Type B pancreatic cell (in vitro differentiated cells): ENCODE measurements at regions not wholly inside any gene's neighbourhood (a gene's known extent, or its start where the extent isn't known, plus 50 kb on each side); places are given as distances from the start of the nearest gene placed in this dataset.
"Not testable (repeated sequence)": the region's sequence is repeated elsewhere in the genome, so short reads cannot be mapped to it uniquely, and the experiment has no call there.

Source experiments
- DNase-seq: peaks from one replicate; pipeline ENCODE4 v3.0.0; 2021; ENCODE audit warnings: mixed read lengths; ENCODE audit not compliant: unreplicated experiment; ENCODE audit errors: extremely low spot score
- H3K27ac Mint-ChIP-seq: 2 replicates; pipeline ENCODE4 v1.8.0; 2021; ENCODE audit warnings: mild to moderate bottlenecking, mixed read lengths
- H3K27me3 Mint-ChIP-seq: 2 replicates; pipeline ENCODE4 v1.8.0; 2021; ENCODE audit warnings: mixed read lengths
- H3K36me3 Mint-ChIP-seq: 2 replicates; pipeline ENCODE4 v1.8.0; 2021; ENCODE audit warnings: mixed read lengths
- H3K4me1 Mint-ChIP-seq: one replicate; pipeline ENCODE4 v1.8.0; 2021; ENCODE audit warnings: mixed read lengths; ENCODE audit not compliant: unreplicated experiment
- H3K4me3 Mint-ChIP-seq: 2 replicates; pipeline ENCODE4 v1.8.0; 2021; ENCODE audit warnings: mild to moderate bottlenecking, mixed read lengths
- H3K9me3 Mint-ChIP-seq: 2 replicates; pipeline ENCODE4 v1.8.0; 2021; ENCODE audit warnings: mixed read lengths
- TF ChIP-seq, protein P1 (sequence below): fragments of 200-600 bp; sonication (generic); conservative IDR thresholded peaks from 2 replicates; pipeline ENCODE4 v1.5.0; 2021; ENCODE audit warnings: antibody characterized with exemption, mild to moderate bottlenecking

DNA sequence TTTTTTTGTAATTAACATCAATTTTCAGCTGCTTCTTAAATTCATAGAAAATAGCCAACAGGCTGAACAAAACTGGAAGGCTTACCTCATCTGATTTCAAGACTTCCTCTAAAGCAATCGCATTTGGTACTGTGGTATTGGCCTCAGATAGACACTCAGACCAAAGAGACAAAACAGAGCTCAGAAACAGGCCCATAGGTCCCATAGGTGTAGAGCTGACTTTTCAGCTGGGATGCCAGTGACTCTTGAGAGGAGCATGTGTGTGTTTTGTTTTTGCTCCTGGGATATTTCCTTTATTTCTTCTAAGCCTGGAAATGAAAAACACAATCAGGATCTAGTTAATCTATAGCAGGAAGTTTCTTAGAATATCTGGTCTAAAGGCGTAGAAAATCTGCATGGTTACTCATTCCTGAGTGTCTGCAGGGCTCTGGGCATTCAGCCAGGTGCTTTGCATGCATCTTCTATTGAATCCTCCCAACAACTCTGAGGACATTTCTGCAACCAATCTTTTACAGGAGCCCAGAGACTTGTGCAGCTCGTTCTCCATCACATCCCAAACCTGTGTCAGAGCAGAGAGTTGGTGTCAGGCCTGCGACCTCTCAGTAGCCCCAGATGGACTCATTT, 190.8 kb downstream of the RTP5 start:
- no peaks in the 10 kb centered on the region for H3K36me3 Mint-ChIP-seq
- no peak for DNase-seq

DNA sequence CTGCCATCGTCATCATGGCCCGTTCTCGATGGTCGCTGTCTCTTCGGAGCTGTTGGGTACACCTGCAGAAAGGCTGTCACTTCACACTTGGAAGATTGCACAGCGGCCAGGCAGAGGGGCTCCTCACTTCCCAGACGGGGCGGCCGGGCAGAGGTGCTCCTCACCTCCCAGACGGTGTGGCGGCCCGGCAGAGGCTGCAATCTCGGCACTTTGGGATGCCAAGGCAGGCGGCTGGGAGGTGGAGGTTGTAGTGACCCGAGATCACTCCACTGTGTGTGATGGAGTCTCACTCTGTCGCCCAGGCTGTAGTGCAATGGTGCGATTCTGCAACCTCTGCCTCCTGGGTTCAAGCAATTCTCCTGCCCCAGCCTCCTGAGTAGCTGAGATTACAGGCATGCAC, 192.4 kb downstream of the RTP5 start:
- peaks cover 49% of the 10 kb centered on the region for H3K27me3 Mint-ChIP-seq
- not testable (repeated sequence) for DNase-seq, H3K27ac Mint-ChIP-seq, H3K9me3 Mint-ChIP-seq, H3K4me3 Mint-ChIP-seq, H3K36me3 Mint-ChIP-seq, H3K4me1 Mint-ChIP-seq

More for the DNA sequence above, 190.8 kb downstream of the RTP5 start:
- Mint-ChIP-seq H3K9me3 (no peaks in the 10 kb centered on the region), H3K4me3 (no peak overlapping the region), H3K27ac (no peak overlapping the region), H3K4me1 (no peaks in the 10 kb centered on the region), H3K27me3 (peaks cover 51% of the 10 kb centered on the region)
- TF ChIP-seq, protein P1, sequence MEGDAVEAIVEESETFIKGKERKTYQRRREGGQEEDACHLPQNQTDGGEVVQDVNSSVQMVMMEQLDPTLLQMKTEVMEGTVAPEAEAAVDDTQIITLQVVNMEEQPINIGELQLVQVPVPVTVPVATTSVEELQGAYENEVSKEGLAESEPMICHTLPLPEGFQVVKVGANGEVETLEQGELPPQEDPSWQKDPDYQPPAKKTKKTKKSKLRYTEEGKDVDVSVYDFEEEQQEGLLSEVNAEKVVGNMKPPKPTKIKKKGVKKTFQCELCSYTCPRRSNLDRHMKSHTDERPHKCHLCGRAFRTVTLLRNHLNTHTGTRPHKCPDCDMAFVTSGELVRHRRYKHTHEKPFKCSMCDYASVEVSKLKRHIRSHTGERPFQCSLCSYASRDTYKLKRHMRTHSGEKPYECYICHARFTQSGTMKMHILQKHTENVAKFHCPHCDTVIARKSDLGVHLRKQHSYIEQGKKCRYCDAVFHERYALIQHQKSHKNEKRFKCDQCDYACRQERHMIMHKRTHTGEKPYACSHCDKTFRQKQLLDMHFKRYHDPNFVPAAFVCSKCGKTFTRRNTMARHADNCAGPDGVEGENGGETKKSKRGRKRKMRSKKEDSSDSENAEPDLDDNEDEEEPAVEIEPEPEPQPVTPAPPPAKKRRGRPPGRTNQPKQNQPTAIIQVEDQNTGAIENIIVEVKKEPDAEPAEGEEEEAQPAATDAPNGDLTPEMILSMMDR: no peak

DNA sequence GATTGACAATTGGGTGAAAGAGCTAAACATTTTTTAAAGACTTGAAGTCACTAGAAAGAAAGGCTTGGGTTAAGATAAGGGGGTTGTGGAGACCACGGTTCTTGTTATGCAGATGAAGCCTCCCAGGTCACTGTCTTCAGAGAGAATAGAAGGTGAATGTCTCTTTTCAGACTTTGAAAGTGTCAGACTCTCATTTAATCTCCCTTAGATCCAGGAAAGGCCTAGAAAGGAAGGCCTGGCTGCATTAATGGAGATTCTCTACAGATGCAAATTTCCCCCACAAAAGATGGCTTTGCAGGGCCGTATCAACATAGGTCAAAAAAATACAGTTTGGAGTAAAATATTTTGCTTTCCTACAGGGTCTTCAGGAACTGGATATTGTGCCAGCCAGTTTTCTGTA, 193.9 kb downstream of the RTP5 start:
- TF ChIP-seq, protein P1: no peak
- no peak overlapping the region for H3K27ac Mint-ChIP-seq
- no peak for DNase-seq
- no peaks in the 10 kb centered on the region for H3K9me3 Mint-ChIP-seq
- H3K4me1 Mint-ChIP-seq: no peaks in the 10 kb centered on the region
- peaks cover 45% of the 10 kb centered on the region for H3K27me3 Mint-ChIP-seq
- H3K4me3 Mint-ChIP-seq: no peak overlapping the region
- no peaks in the 10 kb centered on the region for H3K36me3 Mint-ChIP-seq

DNA sequence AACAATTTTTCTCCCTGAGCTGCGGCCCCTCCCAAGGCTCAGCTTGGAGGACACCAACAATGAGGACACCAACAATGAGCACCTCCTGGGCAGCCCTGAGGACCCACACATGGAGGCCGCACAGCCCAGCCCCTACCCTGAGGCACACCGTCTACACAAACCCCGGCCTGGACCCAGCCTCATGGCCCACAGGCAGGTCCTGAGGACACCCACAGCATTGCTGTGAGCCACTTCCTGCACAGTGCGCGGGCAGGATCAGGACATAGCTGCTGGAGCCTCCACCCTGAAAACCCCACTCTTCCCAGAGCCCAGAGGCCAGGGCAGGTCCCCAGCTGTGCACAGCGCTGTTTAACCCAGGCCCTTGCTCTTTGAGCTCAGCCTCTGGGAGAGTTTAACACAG, 194.3 kb downstream of the RTP5 start:
- Mint-ChIP-seq H3K27ac (no peak overlapping the region), H3K4me3 (no peak overlapping the region), H3K27me3 (peaks cover 46% of the 10 kb centered on the region), H3K36me3 (no peaks in the 10 kb centered on the region), H3K4me1 (no peaks in the 10 kb centered on the region), H3K9me3 (no peaks in the 10 kb centered on the region)
- no peak for DNase-seq
- TF ChIP-seq, protein P1: no peak

DNA sequence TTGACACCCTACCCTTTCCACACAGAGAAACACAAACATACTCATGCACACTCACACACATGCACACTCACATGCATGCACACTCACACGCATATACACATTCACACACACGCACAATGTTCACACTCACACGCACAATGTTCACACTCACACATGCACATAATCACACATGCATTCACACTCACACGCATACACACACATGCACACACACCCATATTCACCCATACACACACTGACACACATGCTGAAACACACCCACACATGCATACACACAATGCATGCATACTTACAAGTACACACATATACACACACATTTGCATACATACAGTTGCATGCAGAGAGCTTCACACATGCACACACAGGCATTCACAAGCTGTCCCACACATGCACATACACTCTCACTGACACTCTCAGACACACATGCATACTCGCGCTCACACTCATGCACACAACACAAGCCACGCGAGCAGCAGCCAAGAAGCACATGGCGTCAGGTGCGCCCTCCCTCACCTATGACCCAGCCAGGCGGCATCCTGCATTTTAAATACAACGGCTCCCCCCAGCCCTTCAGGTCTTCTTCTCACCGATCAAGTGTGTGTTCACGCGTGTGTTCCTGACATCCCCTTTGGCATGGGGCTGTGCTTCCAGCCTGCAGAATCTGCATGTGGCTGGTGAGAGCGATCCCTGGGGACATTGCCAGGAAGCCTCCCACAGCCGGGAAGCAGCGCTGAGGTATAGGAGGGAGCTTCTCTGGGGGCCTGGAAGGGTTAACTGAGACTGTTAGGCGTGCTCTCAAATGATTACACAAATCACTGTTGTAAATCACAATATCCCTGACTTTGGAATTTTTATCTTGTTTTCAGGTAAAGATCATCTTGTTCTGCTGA, 195.1 kb downstream of the RTP5 start:
- Mint-ChIP-seq H3K27ac (no peak overlapping the region), H3K27me3 (peaks cover 41% of the 10 kb centered on the region), H3K4me3 (no peak overlapping the region), H3K9me3 (no peaks in the 10 kb centered on the region), H3K4me1 (no peaks in the 10 kb centered on the region), H3K36me3 (no peaks in the 10 kb centered on the region)
- DNase-seq: no peak
- TF ChIP-seq, protein P1: no peak

DNA sequence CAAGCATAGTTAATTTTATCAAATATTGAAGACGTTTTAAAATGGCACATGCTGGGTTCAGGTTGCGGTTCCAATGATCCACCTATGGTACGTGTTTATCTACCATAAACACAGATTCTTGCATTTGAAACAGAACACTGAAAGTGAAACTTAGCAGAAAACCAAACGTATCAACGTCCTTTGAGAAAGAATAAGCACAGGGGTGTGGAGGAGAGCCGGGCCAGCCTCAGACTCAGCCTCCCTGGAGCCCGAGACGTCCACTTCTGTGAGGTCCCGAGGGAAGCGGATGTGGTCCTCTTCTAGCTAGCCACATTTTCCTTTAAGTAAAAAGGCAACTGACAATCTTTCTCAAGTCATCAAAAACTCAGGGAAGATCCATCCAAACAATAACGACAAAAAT, 195.9 kb downstream of the RTP5 start:
- Mint-ChIP-seq H3K9me3 (no peaks in the 10 kb centered on the region), H3K4me1 (no peaks in the 10 kb centered on the region)

More for the DNA sequence above, 195.9 kb downstream of the RTP5 start:
- TF ChIP-seq, protein P1: no peak
- Mint-ChIP-seq H3K4me3 (no peak overlapping the region), H3K27me3 (peaks cover 40% of the 10 kb centered on the region), H3K27ac (no peak overlapping the region), H3K36me3 (no peaks in the 10 kb centered on the region)
- DNase-seq: no peak
